ENCODE measurements at regions not wholly inside any gene's neighbourhood (a gene's known extent, or its start where the extent isn't known, plus 50 kb on each side); places are given as distances from the start of the nearest gene placed in this dataset.

DNA sequence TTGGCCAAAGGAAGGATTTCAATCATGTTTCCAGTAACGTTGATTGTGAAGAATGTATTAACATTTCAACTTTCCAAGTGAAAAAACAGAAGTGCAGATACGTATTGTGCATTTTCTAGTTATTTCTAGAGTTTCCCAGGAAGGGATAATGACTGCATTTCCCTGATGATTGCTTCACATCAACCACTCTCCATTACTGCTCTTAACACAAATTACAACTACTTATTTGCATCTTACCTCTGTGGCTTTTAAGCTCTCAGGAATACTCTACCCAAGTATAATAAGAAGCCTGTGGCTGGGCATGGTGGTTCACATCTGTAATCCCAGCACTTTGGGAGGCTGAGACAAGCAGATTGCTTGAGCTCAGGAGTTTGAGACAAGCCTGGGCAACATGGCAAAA is 582.5 kb downstream of the ZNF385D start:
- no peaks in the 10 kb centered on the region for H3K79me2 ChIP-seq (ENCODE audit: insufficient read depth, low read length)
- no peak overlapping the region for H2AFZ ChIP-seq (ENCODE audit: low read length)
- H3K36me3 ChIP-seq (ENCODE audit: insufficient read depth, low read length) = no peaks in the 10 kb centered on the region
- no peak overlapping the region for H3K9ac ChIP-seq (ENCODE audit: low read depth, low read length, poor library complexity, severe bottlenecking)
- TF ChIP-seq CTCF (conservative IDR thresholded peaks at IDR 0.05; ENCODE audit: low read length) (no peak), EZH2phosphoT487 (IDR thresholded peaks at IDR 0.05; ENCODE audit: borderline replicate concordance) (no peak)
- no peaks in the 10 kb centered on the region for H3K9me2 ChIP-seq (replicated peaks; ENCODE audit: low read depth, low read length)
- no peak overlapping the region for H3K4me2 ChIP-seq (ENCODE audit: low read depth, low read length, poor library complexity, severe bottlenecking)
- no peaks in the 10 kb centered on the region for H3K27me3 ChIP-seq (ENCODE audit: insufficient read depth, low read length, poor library complexity, severe bottlenecking)
- no peaks in the 10 kb centered on the region for H3K9me3 ChIP-seq (ENCODE audit: insufficient read depth, low read depth, low read length)
- no peaks in the 10 kb centered on the region for H4K20me1 ChIP-seq (ENCODE audit: insufficient read depth, low read length, poor library complexity, severe bottlenecking)
- no peaks in the 10 kb centered on the region for H3K4me1 ChIP-seq (ENCODE audit: insufficient read depth, low read length, poor library complexity, severe bottlenecking)
- no peaks in the 10 kb centered on the region for H3F3A ChIP-seq (ENCODE audit: low read depth)
- no peak overlapping the region for H3K4me3 ChIP-seq (ENCODE audit: low read length, poor library complexity, severe bottlenecking)

DNA sequence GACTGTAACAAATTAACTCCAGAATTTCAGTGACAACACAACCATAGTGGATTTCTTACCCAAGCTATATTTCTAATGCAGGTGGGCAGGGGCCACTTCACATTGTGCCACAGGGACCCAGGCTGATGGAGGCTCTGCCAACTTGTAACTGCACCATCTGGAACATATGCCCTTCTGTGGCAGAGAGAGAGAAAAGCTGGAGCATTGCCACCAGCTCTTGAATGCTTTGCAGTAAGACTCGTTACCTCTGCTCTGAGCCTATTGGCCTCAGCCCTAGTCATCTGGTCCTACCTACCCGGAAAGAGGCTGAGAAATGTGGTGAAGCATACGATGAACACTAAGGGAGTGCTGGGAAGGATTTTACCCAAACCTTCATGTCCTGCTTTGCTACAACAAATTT is 587.1 kb downstream of the ZNF385D start:
- Histone ChIP-seq H3K4me2 (ENCODE audit: low read depth, low read length, poor library complexity, severe bottlenecking) (no peak overlapping the region), H3K9me3 (ENCODE audit: insufficient read depth, low read depth, low read length) (no peaks in the 10 kb centered on the region), H3F3A (ENCODE audit: low read depth) (no peaks in the 10 kb centered on the region), H3K9me2 (replicated peaks; ENCODE audit: low read depth, low read length) (no peaks in the 10 kb centered on the region), H2AFZ (ENCODE audit: low read length) (no peak overlapping the region), H3K27me3 (ENCODE audit: insufficient read depth, low read length, poor library complexity, severe bottlenecking) (no peaks in the 10 kb centered on the region), H3K36me3 (ENCODE audit: insufficient read depth, low read length) (no peaks in the 10 kb centered on the region), H3K9ac (ENCODE audit: low read depth, low read length, poor library complexity, severe bottlenecking) (no peak overlapping the region), H3K4me3 (ENCODE audit: low read length, poor library complexity, severe bottlenecking) (no peak overlapping the region), H4K20me1 (ENCODE audit: insufficient read depth, low read length, poor library complexity, severe bottlenecking) (no peaks in the 10 kb centered on the region), H3K4me1 (ENCODE audit: insufficient read depth, low read length, poor library complexity, severe bottlenecking) (no peaks in the 10 kb centered on the region), H3K79me2 (ENCODE audit: insufficient read depth, low read length) (no peaks in the 10 kb centered on the region)
- TF ChIP-seq CTCF (conservative IDR thresholded peaks at IDR 0.05; ENCODE audit: low read length) (no peak), EZH2phosphoT487 (IDR thresholded peaks at IDR 0.05; ENCODE audit: borderline replicate concordance) (no peak)

- Histone ChIP-seq H3F3A (ENCODE audit: low read depth) (no peaks in the 10 kb centered on the region), H3K4me3 (ENCODE audit: low read length, poor library complexity, severe bottlenecking) (no peak overlapping the region), H3K27me3 (ENCODE audit: insufficient read depth, low read length, poor library complexity, severe bottlenecking) (no peaks in the 10 kb centered on the region), H3K36me3 (ENCODE audit: insufficient read depth, low read length) (no peaks in the 10 kb centered on the region), H3K9me2 (replicated peaks; ENCODE audit: low read depth, low read length) (0 out of 2 replicates have a peak, but pooled peaks cover 3% of the 10 kb centered on the region), H2AFZ (ENCODE audit: low read length) (no peak overlapping the region), H3K79me2 (ENCODE audit: insufficient read depth, low read length) (no peaks in the 10 kb centered on the region), H3K4me2 (ENCODE audit: low read depth, low read length, poor library complexity, severe bottlenecking) (no peak overlapping the region), H4K20me1 (ENCODE audit: insufficient read depth, low read length, poor library complexity, severe bottlenecking) (no peaks in the 10 kb centered on the region), H3K9ac (ENCODE audit: low read depth, low read length, poor library complexity, severe bottlenecking) (no peak overlapping the region), H3K9me3 (ENCODE audit: insufficient read depth, low read depth, low read length) (no peaks in the 10 kb centered on the region), H3K4me1 (ENCODE audit: insufficient read depth, low read length, poor library complexity, severe bottlenecking) (no peaks in the 10 kb centered on the region)
- no peak for TF ChIP-seq EZH2phosphoT487 (IDR thresholded peaks at IDR 0.05; ENCODE audit: borderline replicate concordance)
- TF ChIP-seq CTCF (conservative IDR thresholded peaks at IDR 0.05; ENCODE audit: low read length) = no peak
Observed at GRCh38 chr3:21159543-21159906, 591.5 kb downstream of the ZNF385D start.

Measured in Loucy (cell line).